GM18868 (cell line): ENCODE measurements at regions not wholly inside any gene's neighbourhood (a gene's known extent, or its start where the extent isn't known, plus 50 kb on each side); places are given as distances from the start of the nearest gene placed in this dataset.

Experiments used
- ATAC-seq: cut with Tn5 transposase; IDR thresholded peaks from one replicate; pipeline ENCODE4 v1.9.1; 2021; ENCODE audit warnings: mild to moderate bottlenecking, moderate library complexity; ENCODE audit not compliant: unreplicated experiment

GRCh38 chr4:20443015-20443805, 191.5 kb downstream of the SLIT2 start:
- ATAC-seq, result no peak

DNA sequence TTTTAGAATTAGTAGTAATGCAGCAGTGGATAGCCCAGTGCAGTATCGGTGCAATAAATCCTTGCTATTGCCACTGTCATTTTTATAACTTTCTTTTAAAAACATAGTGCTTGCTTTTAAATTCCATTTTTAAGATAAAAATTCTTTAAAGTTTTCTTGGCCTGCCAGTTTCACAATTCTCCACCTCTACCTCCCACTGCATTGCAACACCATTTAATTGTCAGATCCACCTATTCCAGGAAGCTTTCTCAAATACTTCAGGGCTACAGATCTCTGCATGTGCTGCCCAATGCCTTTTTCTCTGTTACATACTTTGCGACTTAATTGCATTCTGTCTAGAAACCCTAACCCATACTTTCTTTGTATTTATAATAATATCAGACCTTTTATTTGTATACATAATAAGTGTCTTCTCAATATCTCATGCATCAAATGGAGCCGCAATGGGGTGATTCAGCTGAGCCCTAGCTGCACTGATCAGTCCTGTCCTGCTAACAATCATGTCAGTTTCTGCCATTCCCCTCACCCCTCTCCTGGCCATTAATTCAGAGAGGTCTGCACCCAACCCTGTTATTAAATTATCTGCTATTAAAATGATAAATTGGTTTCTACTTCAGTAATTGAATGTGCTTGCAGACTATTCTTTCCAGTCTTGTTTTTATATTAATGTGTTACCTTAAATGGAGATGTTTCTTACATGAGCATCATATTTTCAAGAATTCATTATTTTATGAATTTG, 193.1 kb downstream of the SLIT2 start:
- no peak for ATAC-seq

DNA sequence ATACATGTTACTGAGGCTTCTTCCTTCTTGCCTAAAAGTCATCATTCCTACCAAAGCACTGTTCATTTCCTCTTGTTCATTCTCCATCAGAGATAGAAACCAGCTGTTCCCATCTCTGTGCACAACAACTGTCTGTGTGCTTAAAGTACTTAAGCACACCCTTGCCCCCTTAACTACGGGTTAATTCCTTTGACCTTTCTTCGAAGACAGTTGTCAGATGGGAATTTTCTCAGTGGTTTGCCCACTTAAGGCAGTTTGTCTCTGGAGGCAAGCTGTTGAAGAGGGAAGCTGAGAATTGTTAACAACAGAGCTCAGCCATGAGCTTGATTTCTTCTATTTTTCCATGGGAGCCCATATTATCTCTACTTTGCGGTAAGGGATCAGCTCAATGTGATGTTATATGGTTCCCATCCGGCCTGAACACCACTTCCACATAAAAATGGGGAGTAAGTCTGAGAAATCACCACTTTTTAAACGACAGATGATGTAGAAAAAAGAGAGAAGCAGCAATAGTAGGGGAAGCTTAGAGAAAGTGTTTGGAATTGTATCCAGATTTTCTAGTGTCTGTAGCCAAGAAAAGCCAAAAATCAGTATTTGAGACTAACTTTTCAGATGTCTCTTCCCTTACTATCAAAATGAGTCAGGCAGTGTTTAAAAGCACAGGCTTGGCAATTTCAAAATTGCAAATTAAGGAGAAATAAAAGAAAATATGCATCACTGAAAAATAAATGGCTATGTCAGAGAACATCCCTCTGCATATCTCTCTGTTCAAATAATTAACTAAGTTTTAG, 194.4 kb downstream of the SLIT2 start:
- no peak for ATAC-seq

DNA sequence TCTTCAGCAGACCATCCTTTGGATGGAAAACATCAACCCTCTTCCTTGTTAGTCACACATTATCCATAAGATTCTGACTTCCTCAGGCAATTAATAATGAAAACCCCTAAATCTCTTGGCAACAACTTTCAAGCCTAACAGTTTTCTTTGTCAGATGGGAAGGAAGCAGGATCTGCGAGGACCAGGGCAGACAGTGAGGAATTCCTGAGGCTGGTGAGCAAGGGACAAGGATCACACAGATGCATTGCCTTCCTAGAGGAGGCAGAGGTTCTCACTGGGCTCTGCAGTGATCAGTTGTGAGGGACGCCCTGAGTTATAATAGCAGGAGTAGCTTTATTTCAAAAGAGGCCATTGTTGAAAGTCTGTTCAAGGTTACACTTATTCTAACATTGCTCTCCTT, 195.4 kb downstream of the SLIT2 start:
- no peak for ATAC-seq

DNA sequence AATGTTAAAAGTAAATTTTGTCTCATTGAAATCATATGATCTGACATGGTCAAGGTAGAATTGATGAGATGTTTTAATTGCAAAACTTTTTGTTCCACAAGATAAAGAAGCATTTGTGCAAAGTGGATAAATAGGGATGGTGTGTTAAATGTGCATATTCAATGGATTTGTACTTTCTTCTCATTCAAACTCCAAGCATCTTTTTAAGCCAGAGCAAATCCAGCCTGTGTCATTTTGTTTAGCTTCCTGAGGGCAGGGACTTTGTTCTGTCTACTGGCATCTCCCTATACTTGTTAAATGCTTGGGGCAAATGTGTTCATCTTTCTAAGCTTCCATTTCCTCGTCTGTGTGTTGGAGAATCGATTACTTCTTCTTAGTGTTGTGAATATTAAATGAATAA, 200.3 kb downstream of the SLIT2 start:
- ATAC-seq, result no peak

GRCh38 chr4:20454515-20454914, 202.8 kb downstream of the SLIT2 start:
- ATAC-seq, result no peak

GRCh38 chr4:20456407-20456806, 204.7 kb downstream of the SLIT2 start:
- no peak for ATAC-seq

DNA sequence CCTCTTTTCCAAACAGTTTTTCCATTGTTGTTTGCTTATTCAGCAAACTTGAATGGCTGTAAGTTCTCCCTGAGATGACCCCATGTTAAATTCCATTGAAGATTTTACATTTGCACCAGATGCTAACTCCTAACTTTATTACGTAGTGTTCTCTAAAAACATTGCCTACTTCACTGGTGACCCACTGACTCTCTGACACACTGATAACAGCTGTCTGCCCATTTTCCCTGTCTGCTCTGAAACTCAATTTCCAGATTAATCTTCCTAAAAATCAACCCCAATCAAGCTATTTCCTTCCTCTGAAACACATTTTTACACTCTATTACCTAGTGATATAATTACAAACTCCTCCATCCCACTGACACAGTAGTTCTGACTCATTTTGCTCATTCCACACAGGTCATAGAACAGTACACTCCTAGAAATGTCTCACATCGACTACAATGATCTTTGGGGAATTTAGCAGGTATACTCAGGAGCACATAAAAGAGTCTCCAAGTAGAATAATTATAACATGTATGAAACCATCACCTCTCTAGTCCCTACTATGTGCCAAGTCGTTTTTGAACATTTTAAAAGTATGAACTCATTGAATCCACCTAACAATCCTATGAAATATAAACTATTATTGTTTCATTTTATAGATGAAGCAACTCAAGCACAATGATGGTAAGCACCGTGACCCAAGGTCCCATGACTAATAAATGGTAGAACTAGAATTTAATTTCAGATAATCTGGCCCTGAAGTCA, 210.9 kb downstream of the SLIT2 start:
- ATAC-seq, result no peak

DNA sequence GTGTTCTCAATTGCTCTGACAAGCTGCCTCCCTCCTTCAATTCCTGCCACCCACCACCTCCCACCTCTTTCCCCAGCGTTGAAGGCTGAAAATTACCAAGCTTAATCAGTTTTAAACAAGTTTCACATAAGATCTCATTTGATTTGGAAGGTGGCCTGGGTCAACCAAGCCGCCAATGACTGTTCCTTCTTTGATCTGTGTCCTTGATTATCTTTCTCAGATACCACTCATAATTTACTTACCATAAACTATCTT, 211.4 kb downstream of the SLIT2 start:
- no peak for ATAC-seq

GRCh38 chr4:20464381-20464780, 212.7 kb downstream of the SLIT2 start:
- ATAC-seq, result no peak

DNA sequence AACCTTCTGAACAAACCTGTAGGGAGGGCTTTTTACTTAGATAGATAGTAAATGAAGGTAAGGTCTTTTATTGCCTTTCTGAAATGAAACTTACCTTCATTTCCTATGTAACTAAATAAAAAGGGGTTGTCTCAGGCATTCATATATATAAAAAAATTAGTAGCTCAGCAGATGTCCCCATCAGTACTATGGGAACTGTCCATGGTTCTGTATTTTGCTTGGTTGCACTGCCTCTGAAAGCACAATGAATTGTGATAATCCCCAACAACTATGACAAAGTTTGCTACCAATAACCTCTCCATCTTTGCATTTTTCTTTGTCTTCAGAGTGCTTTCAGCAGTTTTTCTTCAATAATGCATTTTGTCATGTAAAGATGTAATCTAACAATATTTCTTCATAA, 222.4 kb downstream of the SLIT2 start:
- no peak for ATAC-seq

GRCh38 chr4:20478412-20478811, 221.8 kb upstream of the PACRGL start:
- no peak for ATAC-seq

GRCh38 chr4:20480165-20480947, 219.9 kb upstream of the PACRGL start:
- ATAC-seq, result no peak

DNA sequence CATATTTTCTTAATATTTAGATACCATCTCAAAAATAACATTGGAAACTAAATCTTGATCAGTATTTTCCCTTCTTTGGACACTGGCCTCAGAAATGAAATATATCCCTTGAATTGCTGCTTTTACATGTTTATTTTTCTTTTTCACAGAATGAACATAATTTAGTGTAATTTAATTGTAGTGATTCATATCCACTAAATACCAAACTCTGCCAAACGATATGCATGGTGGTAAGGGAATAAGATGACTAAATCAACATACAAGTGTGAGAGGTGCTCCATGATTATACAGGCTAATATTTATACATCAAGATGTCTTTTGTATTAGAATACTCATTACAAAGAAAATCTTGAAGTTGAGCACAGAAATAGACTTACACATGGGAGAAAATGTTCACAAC, 216.8 kb upstream of the PACRGL start:
- ATAC-seq, result no peak

DNA sequence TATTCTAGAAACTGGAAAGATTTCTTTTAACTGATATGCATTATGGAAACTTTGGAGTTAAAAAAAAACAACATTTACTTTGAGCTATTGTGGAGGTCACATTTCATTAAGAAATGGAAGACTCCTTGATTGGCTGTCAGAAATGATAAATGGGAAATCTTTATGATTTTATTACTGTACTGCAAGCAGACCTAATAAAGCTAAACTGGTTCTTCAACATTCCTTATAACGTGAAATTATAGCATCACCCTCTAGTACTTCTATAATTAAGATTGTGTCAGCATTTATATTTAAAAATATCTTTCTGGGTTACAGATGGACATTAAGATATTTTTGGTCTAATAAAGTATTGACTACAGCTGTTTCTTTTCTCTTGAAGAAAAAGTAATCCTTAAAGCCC, 213.8 kb upstream of the PACRGL start:
- ATAC-seq, result no peak

DNA sequence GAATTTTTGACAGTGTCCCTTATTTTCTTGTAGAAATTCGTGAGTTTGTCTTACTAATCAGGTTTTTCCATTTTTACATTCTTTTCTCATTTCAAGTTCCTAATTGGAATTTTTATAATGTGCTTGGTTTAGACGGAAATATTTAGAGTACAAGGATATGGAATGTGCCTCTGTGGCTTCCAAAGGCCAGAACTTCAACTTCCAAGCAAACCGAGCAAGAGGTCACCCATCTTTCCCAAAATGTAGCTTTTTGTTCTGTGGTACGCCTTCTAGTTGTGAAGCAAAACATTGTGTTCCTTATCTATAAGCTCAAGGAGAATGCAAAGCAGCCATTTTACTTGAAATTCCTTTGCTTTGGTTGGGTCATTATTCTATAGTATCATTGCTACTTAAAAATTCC, 212.8 kb upstream of the PACRGL start:
- ATAC-seq, result no peak

GRCh38 chr4:20487852-20488251, 212.4 kb upstream of the PACRGL start:
- no peak for ATAC-seq

DNA sequence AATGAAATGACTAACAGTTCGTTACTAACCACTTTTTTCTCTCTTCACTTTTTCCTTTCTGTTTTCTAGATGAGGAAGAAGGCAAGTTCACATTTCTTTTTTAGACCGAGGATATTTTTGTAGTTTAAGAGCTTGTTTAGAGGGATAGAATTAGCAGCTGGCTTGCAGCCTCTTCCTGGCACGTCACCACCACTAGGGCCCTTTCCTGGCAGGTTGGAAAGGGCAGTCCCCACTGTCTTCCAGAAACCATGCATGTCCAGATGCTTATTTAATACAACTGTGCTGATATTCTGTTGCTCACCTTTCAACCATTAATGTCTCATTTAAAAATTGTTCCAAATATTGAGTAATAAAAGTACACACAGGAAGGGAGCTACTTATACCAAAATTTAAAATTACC, 209.5 kb upstream of the PACRGL start:
- no peak for ATAC-seq

DNA sequence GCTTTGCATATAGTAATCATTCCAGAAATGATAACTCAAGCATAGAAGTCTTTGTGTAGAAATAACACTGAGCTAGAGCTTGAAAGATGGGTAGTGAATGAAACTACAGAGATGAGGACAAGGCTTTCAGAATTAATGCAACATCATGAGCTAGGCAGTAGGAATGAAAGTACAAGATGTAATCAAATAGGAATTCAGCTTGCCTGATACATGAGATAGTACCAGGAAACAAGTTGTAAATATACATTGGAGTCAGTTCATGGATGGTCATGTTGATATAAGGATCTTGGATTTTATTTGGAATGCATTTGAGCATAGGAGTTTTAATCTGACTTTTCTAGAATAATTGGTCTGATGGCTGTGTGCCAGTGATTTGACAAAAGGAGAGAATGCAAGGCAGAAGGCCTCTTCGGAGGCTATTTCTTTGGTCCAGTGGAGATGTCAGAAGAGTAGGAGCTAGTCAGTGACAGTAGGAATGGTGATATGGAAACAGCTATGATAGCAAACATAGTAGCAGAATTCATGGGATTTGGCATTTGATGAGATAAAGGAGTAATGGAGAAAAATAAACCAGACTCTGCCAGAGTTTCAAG, 206.4 kb upstream of the PACRGL start:
- no peak for ATAC-seq

GRCh38 chr4:20496068-20496467, 204.2 kb upstream of the PACRGL start:
- ATAC-seq, result no peak
